Mammary epithelial cell (primary cell): ENCODE measurements at regions not wholly inside any gene's neighbourhood (a gene's known extent, or its start where the extent isn't known, plus 50 kb on each side); places are given as distances from the start of the nearest gene placed in this dataset.

Experiments used
- EZH2 ChIP-seq: IDR thresholded peaks from 2 replicates; pipeline ENCODE4 v1.6.1; 2012; ENCODE audit warnings: low read length, inconsistent platforms, borderline replicate concordance
- TF ChIP-seq, protein P1 (sequence below), 2 donors: IDR thresholded peaks in 1 of 2; conservative IDR thresholded peaks in 1 of 2; 2 replicates each; pipeline ENCODE4 v1.5.1; 2011 to 2012; ENCODE audit warnings: inconsistent platforms in 2 of 2, low read length in 2 of 2, mild to moderate bottlenecking in 2 of 2, control low read depth in 1 of 2, low read depth in 1 of 2; ENCODE audit not compliant: insufficient read depth in 1 of 2; ENCODE audit errors: extremely low read depth in 1 of 2

DNA sequence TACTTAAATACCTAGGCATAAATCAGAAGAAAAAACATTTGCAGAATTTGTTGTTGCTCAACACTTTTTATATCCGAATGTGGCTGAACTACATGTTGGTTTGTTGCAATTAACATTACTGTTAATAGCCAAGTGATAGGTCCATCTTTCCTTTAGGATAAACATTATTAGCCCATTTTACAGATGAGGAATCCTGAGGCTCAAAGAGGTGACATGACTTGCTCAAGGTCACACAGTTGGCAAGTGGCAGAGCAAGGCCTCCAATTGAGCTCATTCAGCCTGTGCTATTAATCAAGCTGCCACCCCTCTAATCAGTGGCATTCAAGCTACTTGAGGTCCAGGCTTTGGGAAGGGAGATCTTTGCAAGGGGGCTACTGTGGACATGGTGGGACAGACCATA, 125.8 kb upstream of the ATP2B2 start:
- TF ChIP-seq, protein P1, sequence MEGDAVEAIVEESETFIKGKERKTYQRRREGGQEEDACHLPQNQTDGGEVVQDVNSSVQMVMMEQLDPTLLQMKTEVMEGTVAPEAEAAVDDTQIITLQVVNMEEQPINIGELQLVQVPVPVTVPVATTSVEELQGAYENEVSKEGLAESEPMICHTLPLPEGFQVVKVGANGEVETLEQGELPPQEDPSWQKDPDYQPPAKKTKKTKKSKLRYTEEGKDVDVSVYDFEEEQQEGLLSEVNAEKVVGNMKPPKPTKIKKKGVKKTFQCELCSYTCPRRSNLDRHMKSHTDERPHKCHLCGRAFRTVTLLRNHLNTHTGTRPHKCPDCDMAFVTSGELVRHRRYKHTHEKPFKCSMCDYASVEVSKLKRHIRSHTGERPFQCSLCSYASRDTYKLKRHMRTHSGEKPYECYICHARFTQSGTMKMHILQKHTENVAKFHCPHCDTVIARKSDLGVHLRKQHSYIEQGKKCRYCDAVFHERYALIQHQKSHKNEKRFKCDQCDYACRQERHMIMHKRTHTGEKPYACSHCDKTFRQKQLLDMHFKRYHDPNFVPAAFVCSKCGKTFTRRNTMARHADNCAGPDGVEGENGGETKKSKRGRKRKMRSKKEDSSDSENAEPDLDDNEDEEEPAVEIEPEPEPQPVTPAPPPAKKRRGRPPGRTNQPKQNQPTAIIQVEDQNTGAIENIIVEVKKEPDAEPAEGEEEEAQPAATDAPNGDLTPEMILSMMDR (conservative IDR thresholded peaks at IDR 0.05 in 1 of 2, IDR thresholded peaks at IDR 0.05 in 1 of 2; ENCODE audit: extremely low read depth in 1 of 2, insufficient read depth in 1 of 2, low read depth in 1 of 2, low read length in 2 of 2): no peak
- no peak for TF ChIP-seq EZH2
